ENCODE measurements at regions not wholly inside any gene's neighbourhood (a gene's known extent, or its start where the extent isn't known, plus 50 kb on each side); places are given as distances from the start of the nearest gene placed in this dataset.
"Not testable (repeated sequence)": the region's sequence is repeated elsewhere in the genome, so short reads cannot be mapped to it uniquely, and the experiment has no call there.

- not testable (repeated sequence) for TF ChIP-seq POLR2AphosphoS5 (IDR thresholded peaks at IDR 0.05; ENCODE audit: low read depth, low read length); POLR2A (IDR thresholded peaks at IDR 0.05; ENCODE audit: low read depth, low read length); TAF1 (IDR thresholded peaks at IDR 0.05; ENCODE audit: low read depth, low read length); SPI1 (IDR thresholded peaks at IDR 0.05; ENCODE audit: low read depth, low read length); PAX5 (IDR thresholded peaks at IDR 0.05; ENCODE audit: insufficient read depth, low read length, severe bottlenecking); POU2F2 (IDR thresholded peaks at IDR 0.05; ENCODE audit: low read depth, low read length)
Measured at GRCh38 chr4:148638079-148638478, 195.9 kb upstream of the NR3C2 start.
